Panc1 (cell line): ENCODE measurements at regions not wholly inside any gene's neighbourhood (a gene's known extent, or its start where the extent isn't known, plus 50 kb on each side); places are given as distances from the start of the nearest gene placed in this dataset.

Experiments
- ATAC-seq: fragments of 200-7000 bp; cut with Tn5 transposase; 2 replicates; pipeline ENCODE4 v1.9.1; 2020; ENCODE audit warnings: mild to moderate bottlenecking, moderate library complexity
- BruUV-seq: library from RNA; stranded (reverse); fragments of 400-500 nt; replicated peaks from 2 replicates; lab custom pipeline; 2021; lab: Mats Ljungman, UMichigan
- CTCF ChIA-PET: fragments of 300-600 bp; sonication (Branson Sonifier 250); formaldehyde crosslinking; loops from one replicate; lab custom pipeline; 2022; ENCODE audit warnings: antibody characterized with exemption; lab: Charles Lee
- POLR2A ChIA-PET: fragments of 300-600 bp; sonication (Branson Sonifier 250); formaldehyde crosslinking; loops from one replicate; lab custom pipeline; 2022; ENCODE audit warnings: antibody characterized with exemption; lab: Charles Lee
- DNase-seq: peaks from one replicate; pipeline ENCODE4 v3.0.0-alpha.2; 2010; ENCODE audit warnings: low read depth, low spot score
- H3K27ac ChIP-seq: 2 replicates; pipeline ENCODE4 v1.5.1; 2011; ENCODE audit warnings: mild to moderate bottlenecking, low read length, inconsistent platforms
- H3K27me3 ChIP-seq: fragments of 200-500 bp; sonication (Bioruptor generic); 2 replicates; pipeline ENCODE4 v1.6.0; 2014; ENCODE audit warnings: low read length, inconsistent platforms; ENCODE audit not compliant: control insufficient read depth, insufficient read depth
- H3K36me3 ChIP-seq: fragments of 200-500 bp; sonication (Bioruptor generic); 2 replicates; pipeline ENCODE4 v1.5.1; 2014; ENCODE audit warnings: inconsistent platforms, mild to moderate bottlenecking, low read length, moderate library complexity; ENCODE audit not compliant: control insufficient read depth, insufficient read depth
- H3K4me1 ChIP-seq: 2 replicates; pipeline ENCODE4 v1.5.1; 2011; ENCODE audit warnings: inconsistent platforms, mild to moderate bottlenecking, low read length, moderate library complexity; ENCODE audit not compliant: control insufficient read depth, insufficient read depth
- H3K4me3 ChIP-seq, 2 experiments: 2 replicates each; pipeline ENCODE4 v1.5.1; 2011 to 2012; ENCODE audit warnings: low read depth in 2 of 2, low read length in 2 of 2, mild to moderate bottlenecking in 2 of 2, inconsistent platforms in 1 of 2, moderate library complexity in 1 of 2
- H3K9me3 ChIP-seq: fragments of 200-500 bp; sonication (Bioruptor generic); 2 replicates; pipeline ENCODE4 v1.5.1; 2014; ENCODE audit warnings: low read depth, mild to moderate bottlenecking, inconsistent platforms, low read length, moderate library complexity; ENCODE audit not compliant: control insufficient read depth, insufficient read depth
- CTCF ChIP-seq: fragments of 450-650 bp; IDR thresholded peaks from 2 replicates; pipeline ENCODE4 v1.5.1; 2017; ENCODE audit warnings: mild to moderate bottlenecking
- POLR2AphosphoS5 ChIP-seq: IDR thresholded peaks from 2 replicates; pipeline ENCODE4 v1.6.1; 2012; ENCODE audit warnings: mild to moderate bottlenecking, low read depth, low read length, moderate library complexity
- REST ChIP-seq, 2 experiments: IDR thresholded peaks; 2 replicates each; pipeline ENCODE4 v1.6.1; 2011 to 2012; ENCODE audit warnings: low read depth in 2 of 2, control low read depth in 1 of 2, low read length in 1 of 2, mild to moderate bottlenecking in 1 of 2, moderate library complexity in 1 of 2; ENCODE audit not compliant: insufficient read depth in 1 of 2
- SIN3A ChIP-seq: IDR thresholded peaks from 2 replicates; pipeline ENCODE4 v1.6.1; 2012; ENCODE audit warnings: low read depth, mild to moderate bottlenecking, low read length, moderate library complexity, borderline replicate concordance; ENCODE audit not compliant: insufficient read depth
- TCF7L2 ChIP-seq: IDR thresholded peaks from 2 replicates; pipeline ENCODE4 v1.6.1; 2011; ENCODE audit warnings: mild to moderate bottlenecking, low read depth, low read length, inconsistent platforms
- in situ Hi-C: cut with HindIII; loops from 2 replicates; pipeline ENCODE4 v1.10.0; 2016; ENCODE audit warnings: low sequenced_read_pairs, low pct_unique_long_range_greater_than_20kb
- intact Hi-C: fragments of 100-400 bp; cut with micrococcal nuclease; formaldehyde crosslinking; loops from one replicate; pipeline ENCODE4 v1.10.0; 2022; ENCODE audit not compliant: unreplicated experiment

DNA sequence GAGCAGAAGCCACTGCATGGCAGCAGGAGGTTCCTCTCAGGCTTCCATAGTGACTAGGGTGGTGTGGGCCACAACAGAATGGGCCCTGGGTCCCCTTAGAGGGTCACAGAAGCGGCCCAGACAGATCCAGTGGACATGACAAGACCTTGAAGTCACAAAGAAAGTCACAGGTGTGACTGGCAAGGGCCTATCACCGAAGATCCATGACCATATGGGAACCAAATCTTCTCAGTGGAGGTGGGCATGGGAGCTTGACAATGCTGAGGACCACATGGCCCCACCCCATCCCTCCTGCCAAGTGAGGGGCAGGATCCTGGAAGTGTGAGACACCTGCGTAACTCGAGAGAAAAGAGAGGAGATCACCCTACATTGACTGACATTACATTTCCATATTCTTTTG, 332.4 kb downstream of the MSX2 start:
- Histone ChIP-seq H3K36me3 (no peaks in the 10 kb centered on the region), H3K4me3 (no peak overlapping the region), H3K9me3 (no peaks in the 10 kb centered on the region), H3K4me1 (no peaks in the 10 kb centered on the region), H3K27me3 (no peaks in the 10 kb centered on the region), H3K27ac (no peak overlapping the region)
- no TSS peak for BruUV-seq
- CTCF ChIA-PET = no interaction called here
- TF ChIP-seq CTCF = no peak
- no peak for TF ChIP-seq POLR2AphosphoS5
- TF ChIP-seq SIN3A = no peak
- TF ChIP-seq TCF7L2 = no peak
- TF ChIP-seq REST (IDR thresholded peaks at IDR 0.05; ENCODE audit: insufficient read depth in 1 of 2, low read depth in 2 of 2, low read length in 1 of 2) = no peak
- ATAC-seq (no peak), DNase-seq (no peak)
- POLR2A ChIA-PET = no interaction called here
- in situ Hi-C loops (no loop called here), intact Hi-C loops (no loop called here)

DNA sequence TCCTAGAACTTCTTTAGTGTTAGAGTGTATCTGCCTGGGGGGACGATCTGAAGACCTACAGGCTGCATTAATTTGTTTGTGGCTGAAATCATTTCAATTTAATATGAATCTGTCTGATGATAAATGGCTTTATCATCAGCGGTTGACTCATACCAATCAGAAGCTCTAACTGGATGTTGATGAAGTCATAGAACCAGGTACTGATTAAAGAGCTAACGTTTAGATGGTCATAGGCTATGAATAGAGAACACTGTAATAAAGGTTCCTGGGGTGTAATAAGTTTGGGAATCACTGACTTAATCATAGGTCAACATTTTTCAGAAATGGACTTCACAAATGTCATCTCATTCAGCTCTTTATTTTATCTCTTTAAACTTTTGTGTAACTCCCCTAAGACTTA, 329.9 kb downstream of the MSX2 start:
- no TSS peak for BruUV-seq
- in situ Hi-C loops (no loop called here), intact Hi-C loops (no loop called here)
- DNase-seq (no peak), ATAC-seq (no peak)
- H3K9me3 ChIP-seq = no peaks in the 10 kb centered on the region
- ChIA-PET POLR2A (no interaction called here), CTCF (no interaction called here)
- H3K4me3 ChIP-seq = no peak overlapping the region
- no peaks in the 10 kb centered on the region for H3K4me1 ChIP-seq
- TF ChIP-seq REST (IDR thresholded peaks at IDR 0.05; ENCODE audit: insufficient read depth in 1 of 2, low read depth in 2 of 2, low read length in 1 of 2) = no peak
- no peak overlapping the region for H3K27ac ChIP-seq
- peaks cover 3% of the 10 kb centered on the region; the same call in 1 of the 2 replicates for H3K36me3 ChIP-seq
- H3K27me3 ChIP-seq = no peaks in the 10 kb centered on the region
